Endothelial cell of umbilical vein (primary cell): ENCODE measurements at regions not wholly inside any gene's neighbourhood (a gene's known extent, or its start where the extent isn't known, plus 50 kb on each side); places are given as distances from the start of the nearest gene placed in this dataset.

Experiments
- BruUV-seq: library from RNA; stranded (reverse); fragments of 400-500 nt; replicated peaks from 2 replicates; lab custom pipeline; 2021; lab: Mats Ljungman, UMichigan
- CTCF ChIA-PET: fragments of 300-600, 350-600 bp; sonication (Branson Sonifier 250); formaldehyde crosslinking; loops from one replicate; lab custom pipeline; 2021; ENCODE audit warnings: antibody characterized with exemption, inconsistent platforms; lab: Charles Lee
- POLR2A ChIA-PET: fragments of 300-600, 350-600 bp; sonication (Branson Sonifier 250); formaldehyde crosslinking; loops from one replicate; lab custom pipeline; 2021; ENCODE audit warnings: antibody characterized with exemption, inconsistent platforms; lab: Charles Lee
- DNase-seq: peaks from one replicate; pipeline ENCODE4 v3.0.0-alpha.2; 2011; ENCODE audit warnings: low read depth, low spot score
- FAIRE-seq: peaks from 2 replicates; lab custom pipeline; 2011; peaks lifted over from hg19 to GRCh38; lab: Jason Lieb, UNC
- H2AFZ ChIP-seq: 2 replicates; pipeline ENCODE4 v1.6.0; 2012; ENCODE audit warnings: low read depth, low read length, control low read depth, inconsistent platforms
- H3K27ac ChIP-seq: 2 replicates; pipeline ENCODE4 v1.5.1; 2011; ENCODE audit warnings: low read depth, mild to moderate bottlenecking, control low read depth, low read length, moderate library complexity; ENCODE audit not compliant: insufficient read depth
- H3K27me3 ChIP-seq, 2 experiments: 2 replicates each; pipeline versions ENCODE4 v1.6.0 to v1.6.1; 2011; ENCODE audit warnings: low read length in 2 of 2, mixed read lengths in 1 of 2; ENCODE audit not compliant: control insufficient read depth in 2 of 2, insufficient read depth in 2 of 2
- H3K36me3 ChIP-seq, 2 experiments: 2 replicates in 1 of 2; 3 replicates in 1 of 2; pipeline ENCODE4 v1.5.1; 2011; ENCODE audit warnings: low read length in 2 of 2, mild to moderate bottlenecking in 1 of 2, moderate library complexity in 1 of 2; ENCODE audit not compliant: control insufficient read depth in 2 of 2, insufficient read depth in 2 of 2; ENCODE audit errors: extremely low read depth in 1 of 2
- H3K4me1 ChIP-seq: 3 replicates; pipeline ENCODE4 v1.5.1; 2011; ENCODE audit warnings: mild to moderate bottlenecking, low read length; ENCODE audit not compliant: control insufficient read depth, insufficient read depth; ENCODE audit errors: extremely low read depth
- H3K4me2 ChIP-seq: 2 replicates; pipeline ENCODE4 v1.6.1; 2011; ENCODE audit warnings: low read length, control low read depth, mixed read lengths; ENCODE audit not compliant: insufficient read depth
- H3K4me3 ChIP-seq, 3 experiments: fragments of 200-600 bp in 1 of 3; sonication (generic), shearing (Covaris generic) in 1 of 3; replicated peaks in 1 of 3; 2 replicates each; pipeline ENCODE4 v1.5.1; 2011 to 2016; ENCODE audit warnings: control low read depth in 3 of 3, low read length in 3 of 3, mild to moderate bottlenecking in 2 of 3, inconsistent platforms in 1 of 3, low read depth in 1 of 3, moderate library complexity in 1 of 3; ENCODE audit not compliant: insufficient read depth in 1 of 3
- H3K79me2 ChIP-seq: 2 replicates; pipeline ENCODE4 v1.6.0; 2012; ENCODE audit warnings: low read length, inconsistent platforms; ENCODE audit not compliant: control insufficient read depth, insufficient read depth
- H3K9ac ChIP-seq: replicated peaks from 2 replicates; pipeline ENCODE3; 2011; ENCODE audit warnings: low read length, control low read depth; ENCODE audit not compliant: insufficient read depth; ENCODE audit errors: extremely low read depth
- H3K9me1 ChIP-seq: replicated peaks from 3 replicates; pipeline ENCODE4 v1.6.0; 2011; ENCODE audit warnings: mild to moderate bottlenecking, low read length; ENCODE audit not compliant: control insufficient read depth, insufficient read depth; ENCODE audit errors: extremely low read depth
- H3K9me3 ChIP-seq: replicated peaks from 2 replicates; pipeline ENCODE4 v1.5.1; 2012; ENCODE audit warnings: low read length, inconsistent platforms; ENCODE audit not compliant: control insufficient read depth, insufficient read depth
- H4K20me1 ChIP-seq: replicated peaks from 2 replicates; pipeline ENCODE3; 2011; ENCODE audit warnings: mild to moderate bottlenecking, low read length; ENCODE audit not compliant: control insufficient read depth, insufficient read depth; ENCODE audit errors: extremely low read depth
- CTCF ChIP-seq, 2 donors: IDR thresholded peaks; 1 replicate in 1 of 2; 2 replicates in 1 of 2; pipeline ENCODE4 v1.5.1; 2011; ENCODE audit warnings: low read length in 2 of 2, mild to moderate bottlenecking in 2 of 2, moderate library complexity in 2 of 2, control low read depth in 1 of 2, inconsistent platforms in 1 of 2, low read depth in 1 of 2; ENCODE audit not compliant: insufficient read depth in 1 of 2; ENCODE audit errors: extremely low read depth in 1 of 2
- EZH2 ChIP-seq: IDR thresholded peaks from 2 replicates; pipeline ENCODE4 v1.6.1; 2012; ENCODE audit warnings: borderline replicate concordance, low read depth, mild to moderate bottlenecking, moderate library complexity, low read length, inconsistent platforms; ENCODE audit not compliant: severe bottlenecking
- FOS ChIP-seq: IDR thresholded peaks from 2 replicates; pipeline ENCODE4 v1.6.1; 2011; ENCODE audit warnings: mild to moderate bottlenecking, low read length, moderate library complexity, borderline replicate concordance; ENCODE audit not compliant: insufficient read depth
- GATA2 ChIP-seq: IDR thresholded peaks from 2 replicates; pipeline ENCODE4 v1.7.0; 2011; ENCODE audit warnings: low read depth, mild to moderate bottlenecking, moderate library complexity, mixed read lengths, low read length; ENCODE audit not compliant: insufficient read length, insufficient read depth
- JUN ChIP-seq: IDR thresholded peaks from 2 replicates; pipeline ENCODE4 v1.6.1; 2011; ENCODE audit warnings: borderline replicate concordance, low read depth; ENCODE audit not compliant: insufficient read length, insufficient read depth
- MYC ChIP-seq: IDR thresholded peaks from one replicate; pipeline ENCODE4 v1.6.1; 2011; ENCODE audit warnings: mild to moderate bottlenecking, low read depth, low read length
- POLR2A ChIP-seq: IDR thresholded peaks from 2 replicates; pipeline ENCODE4 v1.6.1; 2012; ENCODE audit warnings: low read depth, mild to moderate bottlenecking, control low read depth, low read length
- POLR2AphosphoS5 ChIP-seq: IDR thresholded peaks from 2 replicates; pipeline ENCODE4 v1.6.1; 2012; ENCODE audit warnings: low read depth, mild to moderate bottlenecking, control low read depth, low read length, moderate library complexity; ENCODE audit not compliant: insufficient read depth
- dilution Hi-C: fragments of 300-500 bp; cut with MboI; formaldehyde crosslinking; loops from one replicate; pipeline ENCODE4 v1.15.0; 2019; ENCODE audit warnings: low sequenced_read_pairs; ENCODE audit not compliant: extremely low pct_ligation_motif_present
- intact Hi-C: fragments of 100-400 bp; cut with micrococcal nuclease; formaldehyde crosslinking; loops from one replicate; pipeline ENCODE4 v1.10.0; 2022
- TF ChIP-seq, protein P1 (sequence below): IDR thresholded peaks from 2 replicates; pipeline ENCODE4 v1.6.1; 2011; ENCODE audit not compliant: insufficient read depth, insufficient read length

DNA sequence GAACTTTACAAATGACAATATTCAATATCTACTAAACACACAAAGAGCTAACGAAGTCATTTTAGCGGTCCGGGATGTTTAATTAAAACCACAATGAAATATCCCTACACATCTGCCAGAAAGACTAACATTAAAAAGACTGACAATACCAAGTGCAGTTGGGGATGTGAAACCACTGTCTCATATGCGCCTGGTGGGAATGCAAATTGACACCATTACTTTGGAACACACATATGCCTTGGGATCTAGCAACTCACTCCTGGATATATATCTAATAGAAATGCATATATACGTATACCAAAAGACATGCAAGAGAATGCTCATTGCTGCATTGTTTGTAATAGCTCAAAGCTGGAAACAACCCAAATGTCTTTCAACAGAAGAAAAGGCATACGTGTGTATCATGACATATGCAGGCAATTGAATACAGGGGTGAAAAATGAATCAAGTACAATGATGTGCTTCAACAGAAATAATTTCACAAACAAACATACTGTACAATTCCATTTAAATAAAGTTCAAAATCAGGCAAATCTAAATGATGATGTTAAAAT lies 153.3 kb downstream of the CARTPT start:
- BruUV-seq, result no TSS peak
- Histone ChIP-seq H3K36me3 (no peaks in the 10 kb centered on the region), H3K79me2 (no peaks in the 10 kb centered on the region), H3K9me1 (no peaks in the 10 kb centered on the region), H4K20me1 (no peaks in the 10 kb centered on the region), H3K4me3 (no peak overlapping the region), H3K4me2 (no peak overlapping the region), H3K27ac (no peak overlapping the region), H2AFZ (no peak overlapping the region), H3K9ac (no peak overlapping the region), H3K9me3 (no peaks in the 10 kb centered on the region), H3K4me1 (no peaks in the 10 kb centered on the region), H3K27me3 (peaks cover 5 to 33% of the 10 kb centered on the region in 2 experiments)
- dilution Hi-C loops, result no loop called here
- FAIRE-seq (no peak), DNase-seq (no peak)
- POLR2A ChIA-PET, result no interaction called here
- TF ChIP-seq, protein P1, sequence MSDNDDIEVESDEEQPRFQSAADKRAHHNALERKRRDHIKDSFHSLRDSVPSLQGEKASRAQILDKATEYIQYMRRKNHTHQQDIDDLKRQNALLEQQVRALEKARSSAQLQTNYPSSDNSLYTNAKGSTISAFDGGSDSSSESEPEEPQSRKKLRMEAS, result no peak
- TF ChIP-seq FOS (no peak), CTCF (IDR thresholded peaks at IDR 0.05; ENCODE audit: extremely low read depth in 1 of 2, insufficient read depth in 1 of 2, low read depth in 1 of 2, low read length in 2 of 2) (no peak), GATA2 (no peak), MYC (no peak), POLR2AphosphoS5 (no peak), POLR2A (no peak), JUN (no peak), EZH2 (no peak)
- intact Hi-C loops, result no loop called here
- CTCF ChIA-PET, result interaction anchor here (1.3 kb wide), 1 partner anchor 38 kb away, joined by 3 read pairs; no protein-coding TSS in a partner anchor
